KBM-7 (cell line): ENCODE measurements at regions not wholly inside any gene's neighbourhood (a gene's known extent, or its start where the extent isn't known, plus 50 kb on each side); places are given as distances from the start of the nearest gene placed in this dataset.
A peak's percentile ranks its signal among the peaks of the same experiment; 100 is the strongest.

Source experiments
- DNase-seq: peaks from one replicate; pipeline ENCODE4 v3.0.0-alpha.2; 2015
- in situ Hi-C: fragments of 300-500 bp; cut with MboI; formaldehyde crosslinking; loops from 2 replicates; pipeline ENCODE4 v1.14.3; 2020; ENCODE audit warnings: low sequenced_read_pairs, low pct_unique_long_range_greater_than_20kb, mixed read lengths

GRCh38 chr6:26205161-26205624 is 118.0 kb downstream of the HFE start:
- in situ Hi-C loops, result no loop called here
- peak; percentile 90 for DNase-seq

GRCh38 chr6:26205625-26206574 is 118.7 kb downstream of the HFE start:
- peak; percentile 96 for DNase-seq
- in situ Hi-C loops, result no loop called here

GRCh38 chr6:26206868-26207801 is 119.9 kb downstream of the HFE start:
- no peak for DNase-seq
- in situ Hi-C loops, result no loop called here

DNA sequence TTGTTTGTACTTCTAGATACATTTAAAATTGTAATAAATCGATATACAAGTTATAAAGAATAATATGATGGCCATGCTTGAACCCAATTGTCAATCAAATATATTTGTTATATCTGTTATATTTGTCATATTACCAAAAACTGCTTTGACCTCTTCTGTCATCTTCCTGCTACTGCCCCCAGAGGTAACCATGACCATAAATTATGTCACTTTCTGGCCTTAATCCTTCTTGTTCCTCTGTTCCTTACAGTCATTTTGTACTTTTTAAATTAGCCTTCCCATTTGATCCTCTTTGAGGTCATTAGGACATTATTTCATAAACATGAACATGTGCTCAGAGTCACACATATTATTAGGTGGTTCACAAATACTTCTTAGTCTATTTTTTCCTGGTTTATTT is 124.7 kb downstream of the HFE start:
- DNase-seq, result no peak
- in situ Hi-C loops, result no loop called here

GRCh38 chr6:26213334-26214075 is 126.3 kb downstream of the HFE start:
- in situ Hi-C loops, result no loop called here
- no peak for DNase-seq

DNA sequence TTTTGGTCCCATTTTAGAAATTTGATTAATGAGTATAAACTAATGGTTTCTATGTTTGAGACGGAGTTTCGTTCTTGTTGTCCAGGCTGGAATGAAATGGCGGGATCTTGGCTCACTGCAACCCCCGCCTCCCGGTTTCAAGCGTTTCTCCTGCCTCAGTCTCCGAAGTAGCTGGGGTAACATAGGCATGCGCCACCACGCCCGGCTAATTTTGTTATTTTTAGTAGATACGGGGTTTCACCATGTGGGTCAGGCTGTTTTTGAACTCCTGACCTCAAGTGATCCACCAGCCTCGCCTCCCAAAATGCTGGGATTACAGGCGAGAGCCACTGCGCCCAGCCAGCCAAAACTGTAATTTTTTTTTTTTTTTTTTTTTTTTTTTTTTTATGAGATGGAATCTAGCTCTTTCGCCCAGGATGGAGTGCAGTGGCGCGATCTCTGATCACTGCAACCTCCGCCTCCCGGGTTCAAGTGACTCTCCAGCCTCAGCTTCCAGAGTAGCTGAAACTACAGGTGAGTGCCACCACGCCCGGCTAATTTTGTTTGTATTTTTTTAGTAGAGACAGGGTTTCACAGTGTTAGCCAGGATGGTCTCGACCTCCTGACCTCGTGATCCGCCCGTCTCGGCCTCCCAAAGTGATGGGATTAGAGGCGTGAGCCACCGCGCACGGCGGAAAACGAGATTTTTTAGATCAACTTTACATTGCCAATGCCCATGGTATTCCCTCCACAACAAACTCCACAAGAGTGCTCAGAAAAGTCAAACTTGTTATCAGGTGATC is 127.8 kb downstream of the HFE start:
- no peak for DNase-seq
- in situ Hi-C loops, result no loop called here

DNA sequence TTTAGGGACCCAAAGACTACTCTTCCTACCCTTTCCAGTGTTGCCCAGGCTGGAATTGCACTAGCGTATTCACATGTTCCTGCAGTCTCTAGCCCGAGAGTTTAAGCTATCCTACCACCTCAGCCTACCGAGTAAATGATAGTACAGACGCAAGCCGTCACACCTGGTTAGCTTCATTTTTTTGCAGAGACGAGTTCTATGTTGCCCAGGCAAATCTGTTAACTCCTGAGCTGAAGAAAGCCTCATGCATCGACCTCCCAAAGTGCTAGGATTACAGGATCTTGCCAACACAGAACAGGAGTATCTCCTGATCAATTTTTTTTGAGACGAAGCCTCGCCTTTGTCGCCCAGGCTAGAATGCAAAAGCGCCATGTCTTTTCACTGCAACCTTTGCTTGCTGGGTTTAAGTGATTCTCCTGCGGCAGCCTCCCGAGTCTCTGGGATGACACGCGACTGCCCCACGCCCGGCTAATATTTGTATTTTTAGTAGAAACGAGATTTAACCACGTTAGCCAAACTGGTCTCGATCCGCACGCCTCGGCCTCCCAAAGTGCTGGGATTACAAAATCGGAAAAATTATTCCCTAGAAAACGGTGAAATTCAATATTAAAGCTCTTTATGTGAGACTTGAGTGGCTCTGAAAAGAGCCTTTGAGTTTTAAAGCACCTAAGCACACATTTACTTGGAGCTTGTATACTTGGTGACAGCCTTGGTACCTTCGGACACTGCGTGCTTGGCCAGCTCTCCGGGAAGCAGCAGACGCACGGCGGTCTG is 128.5 kb downstream of the HFE start:
- peak; percentile 88 for DNase-seq

GRCh38 chr6:26216359-26216885 is 129.2 kb downstream of the HFE start:
- no peak for DNase-seq
- in situ Hi-C loops, result no loop called here

More for the DNA sequence above, 128.5 kb downstream of the HFE start:
- in situ Hi-C loops, result no loop called here

DNA sequence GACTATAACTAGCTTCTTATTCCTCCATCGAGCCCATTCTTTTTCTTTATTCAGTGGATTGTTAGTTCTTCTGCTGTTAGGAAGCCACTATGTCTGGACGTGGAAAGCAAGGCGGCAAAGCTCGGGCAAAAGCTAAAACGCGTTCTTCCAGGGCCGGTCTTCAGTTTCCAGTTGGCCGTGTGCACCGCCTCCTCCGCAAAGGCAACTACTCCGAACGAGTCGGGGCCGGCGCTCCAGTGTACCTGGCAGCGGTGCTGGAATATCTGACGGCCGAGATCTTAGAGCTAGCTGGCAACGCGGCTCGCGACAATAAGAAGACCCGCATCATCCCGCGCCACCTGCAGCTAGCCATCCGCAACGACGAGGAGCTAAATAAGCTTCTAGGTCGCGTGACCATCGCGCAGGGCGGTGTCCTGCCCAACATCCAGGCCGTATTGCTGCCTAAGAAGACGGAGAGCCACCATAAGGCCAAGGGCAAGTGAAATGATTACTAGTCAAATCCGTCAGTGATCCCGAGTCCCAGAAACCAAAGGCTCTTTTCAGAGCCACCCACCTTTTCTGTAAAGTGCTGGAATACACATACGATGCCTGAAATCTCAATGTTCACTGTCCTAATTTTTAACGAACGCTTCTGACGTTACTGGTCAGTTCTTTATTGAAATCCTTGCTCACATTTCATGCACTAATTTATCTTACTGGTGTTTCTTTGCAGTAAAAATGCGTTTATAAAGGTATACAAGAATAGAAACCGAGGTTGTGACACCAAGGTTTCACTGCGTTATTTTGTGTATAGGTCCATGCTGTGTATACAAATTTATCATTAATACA is 129.9 kb downstream of the HFE start:
- in situ Hi-C loops, result no loop called here
- peak; percentile 100 for DNase-seq

DNA sequence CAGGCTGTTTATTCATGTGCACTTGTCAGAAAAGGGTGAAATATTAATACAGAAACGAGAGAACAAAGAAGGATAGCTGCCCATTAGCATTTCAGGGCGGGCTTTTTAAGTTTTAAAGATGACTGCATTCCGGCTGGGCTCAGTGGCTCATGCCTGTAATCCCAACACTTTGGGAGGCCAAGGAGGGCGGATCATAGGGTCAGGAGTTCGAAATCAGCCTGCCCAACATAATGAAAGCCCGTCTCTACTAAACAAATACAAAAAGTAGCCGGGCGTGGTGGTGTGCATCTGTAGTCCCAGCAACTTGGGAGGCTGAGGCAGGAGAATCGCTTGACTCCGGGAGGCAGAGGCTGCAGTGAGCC is 130.5 kb downstream of the HFE start:
- peak; percentile 74 for DNase-seq
- in situ Hi-C loops, result no loop called here

DNA sequence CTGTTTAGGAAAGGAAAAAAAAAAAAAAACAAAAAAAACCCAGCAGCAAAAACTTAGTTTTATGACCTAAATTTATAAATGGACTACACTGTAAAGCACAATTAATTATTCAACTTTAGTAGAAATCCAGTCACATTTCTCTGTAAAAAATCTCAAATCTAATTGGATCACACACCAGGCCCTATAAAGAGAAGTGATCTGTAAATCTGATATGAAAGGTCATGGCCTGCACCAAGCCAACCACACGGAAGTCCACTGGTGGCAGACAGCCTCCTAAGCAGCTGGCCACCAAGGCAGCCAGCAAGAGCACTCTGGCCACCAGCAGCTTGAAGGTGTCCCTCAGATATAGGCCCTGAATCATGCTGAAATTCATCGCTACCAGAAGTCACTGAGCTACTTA is 131.6 kb downstream of the HFE start:
- in situ Hi-C loops, result no loop called here
- no peak for DNase-seq

GRCh38 chr6:26220145-26220970 is 133.1 kb downstream of the HFE start:
- in situ Hi-C loops, result no loop called here
- DNase-seq, result no peak

DNA sequence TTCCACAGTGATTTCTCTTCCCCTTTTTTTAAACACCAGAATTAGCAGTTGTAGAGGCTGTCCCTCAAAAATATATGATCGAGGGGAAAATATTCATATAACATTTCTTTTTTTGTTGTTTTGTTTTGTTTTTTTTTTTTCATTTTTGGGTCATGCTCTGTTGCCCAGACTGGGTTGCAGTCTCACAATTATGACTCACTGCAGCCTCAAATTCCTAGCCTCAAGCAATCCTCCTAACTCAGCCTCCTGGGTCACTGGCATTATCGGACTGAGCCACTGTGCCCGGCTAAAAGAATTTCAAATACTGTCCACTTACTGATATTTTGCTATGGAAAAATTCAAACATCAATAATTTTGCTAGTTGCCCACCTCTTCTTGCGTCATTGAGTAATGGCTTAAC is 134.0 kb downstream of the HFE start:
- DNase-seq, result no peak
- in situ Hi-C loops, result no loop called here

DNA sequence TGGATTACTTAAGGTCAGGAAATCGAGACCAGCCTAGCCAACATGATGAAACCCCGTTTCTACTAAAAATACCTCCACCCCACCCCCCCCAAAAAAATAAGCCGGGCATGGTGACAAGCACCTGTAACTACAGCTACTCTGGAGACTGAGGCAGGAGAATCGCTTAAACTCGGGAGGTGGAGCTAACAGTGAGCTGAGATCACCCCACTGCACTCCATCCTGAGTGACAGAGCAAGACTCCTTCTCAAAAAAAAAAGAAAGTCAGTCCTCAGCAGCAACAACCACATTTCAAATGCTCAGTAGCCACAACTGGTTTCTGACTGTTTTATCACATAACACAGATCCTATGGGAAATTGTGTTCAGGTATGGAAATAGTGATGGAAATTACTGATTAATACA is 135.3 kb downstream of the HFE start:
- in situ Hi-C loops, result no loop called here
- DNase-seq, result no peak

- in situ Hi-C loops, result no loop called here
- DNase-seq, result no peak
These were observed 136.0 kb downstream of the HFE start for GRCh38 chr6:26223228-26223627.
